Transverse colon (tissue), 4 donors: ENCODE measurements at regions not wholly inside any gene's neighbourhood (a gene's known extent, or its start where the extent isn't known, plus 50 kb on each side); places are given as distances from the start of the nearest gene placed in this dataset.

ENCODE experiments used
- CTCF ChIP-seq, 5 experiments: fragments of 200-600 bp in 3 of 5; fragments of 450-650 bp in 2 of 5; sonication (generic) in 3 of 5; IDR thresholded peaks; 1 replicate in 2 of 5; 2 replicates in 3 of 5; pipeline ENCODE4 v1.5.1; 2016 to 2017; ENCODE audit warnings: antibody characterized with exemption in 5 of 5, inconsistent platforms in 3 of 5, mild to moderate bottlenecking in 2 of 5, moderate library complexity in 1 of 5
- POLR2AphosphoS5 ChIP-seq, 3 donors: sonication (generic); formaldehyde crosslinking; IDR thresholded peaks; one replicate each; pipeline ENCODE4 v1.6.1; 2016; ENCODE audit warnings: antibody characterized with exemption in 3 of 3

GRCh38 chr14:38724621-38725020, 378.4 kb downstream of the SEC23A start:
- TF ChIP-seq CTCF (IDR thresholded peaks at IDR 0.05): no peak
- no peak for TF ChIP-seq POLR2AphosphoS5 (IDR thresholded peaks at IDR 0.05)
